GM12878 (cell line): ENCODE measurements at regions not wholly inside any gene's neighbourhood (a gene's known extent, or its start where the extent isn't known, plus 50 kb on each side); places are given as distances from the start of the nearest gene placed in this dataset.

Experiments used
- CTCF ChIP-seq, 3 experiments: IDR thresholded peaks in 2 of 3; conservative IDR thresholded peaks in 1 of 3; 2 replicates each; pipeline ENCODE4 v1.5.1; 2011; ENCODE audit warnings: low read depth in 3 of 3, low read length in 3 of 3, mild to moderate bottlenecking in 3 of 3, control low read depth in 2 of 3, moderate library complexity in 2 of 3, inconsistent platforms in 1 of 3, mixed read lengths in 1 of 3; ENCODE audit not compliant: control insufficient read depth in 2 of 3, insufficient read depth in 1 of 3; ENCODE audit errors: extremely low read depth in 1 of 3
- EZH2 ChIP-seq: IDR thresholded peaks from 2 replicates; pipeline ENCODE4 v1.6.1; 2012; ENCODE audit warnings: low read depth, mild to moderate bottlenecking, control low read depth, inconsistent platforms, low read length, borderline replicate concordance; ENCODE audit not compliant: control insufficient read depth
- HDAC2 ChIP-seq: fragments of 200-600 bp; sonication (generic); IDR thresholded peaks from 2 replicates; pipeline ENCODE4 v1.6.1; 2017
- RAD21 ChIP-seq: IDR thresholded peaks from 2 replicates; pipeline ENCODE4 v1.6.1; 2011; ENCODE audit warnings: mild to moderate bottlenecking, low read depth, low read length, moderate library complexity; ENCODE audit not compliant: insufficient read depth
- TARDBP ChIP-seq: IDR thresholded peaks from 2 replicates; pipeline ENCODE4 v1.6.1; 2016; ENCODE audit warnings: borderline replicate concordance
- TF ChIP-seq, protein P1 (sequence below): IDR thresholded peaks from 2 replicates; pipeline ENCODE4 v1.6.1; 2012; ENCODE audit warnings: low read depth, low read length, improper control_type of control experiment

- TF ChIP-seq TARDBP (no peak), CTCF (IDR thresholded peaks at IDR 0.05 in 2 of 3, conservative IDR thresholded peaks at IDR 0.05 in 1 of 3; ENCODE audit: control insufficient read depth in 2 of 3, extremely low read depth in 1 of 3, insufficient read depth in 1 of 3, low read depth in 3 of 3, low read length in 3 of 3) (no peak), HDAC2 (no peak), EZH2 (no peak), RAD21 (no peak)
- TF ChIP-seq, protein P1, sequence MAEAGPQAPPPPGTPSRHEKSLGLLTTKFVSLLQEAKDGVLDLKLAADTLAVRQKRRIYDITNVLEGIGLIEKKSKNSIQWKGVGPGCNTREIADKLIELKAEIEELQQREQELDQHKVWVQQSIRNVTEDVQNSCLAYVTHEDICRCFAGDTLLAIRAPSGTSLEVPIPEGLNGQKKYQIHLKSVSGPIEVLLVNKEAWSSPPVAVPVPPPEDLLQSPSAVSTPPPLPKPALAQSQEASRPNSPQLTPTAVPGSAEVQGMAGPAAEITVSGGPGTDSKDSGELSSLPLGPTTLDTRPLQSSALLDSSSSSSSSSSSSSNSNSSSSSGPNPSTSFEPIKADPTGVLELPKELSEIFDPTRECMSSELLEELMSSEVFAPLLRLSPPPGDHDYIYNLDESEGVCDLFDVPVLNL, result no peak
Measured at GRCh38 chr12:83630526-83630925, 943.8 kb downstream of the TMTC2 start.
